Renal pelvis (tissue), 1 donor: ENCODE measurements at regions not wholly inside any gene's neighbourhood (a gene's known extent, or its start where the extent isn't known, plus 50 kb on each side); places are given as distances from the start of the nearest gene placed in this dataset.
A peak's percentile ranks its signal among the peaks of the same experiment; 100 is the strongest.

Source experiments
- DNase-seq: peaks from one replicate; pipeline ENCODE4 v3.0.0-alpha.2; 2013

DNA sequence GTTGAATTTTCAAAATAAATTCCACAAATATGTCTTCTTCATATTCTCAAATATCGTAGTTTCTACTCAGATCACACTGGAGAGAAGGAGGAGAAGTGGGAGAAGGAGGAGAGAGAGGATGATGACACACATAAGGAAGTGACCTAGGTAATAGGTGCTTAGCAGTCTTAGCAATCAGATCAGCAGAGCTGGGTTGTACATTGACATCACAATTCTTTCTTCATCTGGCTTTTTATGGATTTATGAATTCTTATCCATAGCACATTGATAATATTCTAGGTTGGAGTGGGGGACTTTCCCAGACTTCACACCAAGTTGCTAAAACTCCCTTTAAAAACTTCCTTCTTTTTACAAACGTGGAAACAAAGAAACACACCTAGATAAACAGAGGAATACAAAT, 86.9 kb downstream of the FGF9 start:
- no peak for DNase-seq

GRCh38 chr13:21758441-21758840, 87.6 kb downstream of the FGF9 start:
- no peak for DNase-seq

GRCh38 chr13:21759463-21759862, 88.6 kb downstream of the FGF9 start:
- DNase-seq: peak; percentile 33

DNA sequence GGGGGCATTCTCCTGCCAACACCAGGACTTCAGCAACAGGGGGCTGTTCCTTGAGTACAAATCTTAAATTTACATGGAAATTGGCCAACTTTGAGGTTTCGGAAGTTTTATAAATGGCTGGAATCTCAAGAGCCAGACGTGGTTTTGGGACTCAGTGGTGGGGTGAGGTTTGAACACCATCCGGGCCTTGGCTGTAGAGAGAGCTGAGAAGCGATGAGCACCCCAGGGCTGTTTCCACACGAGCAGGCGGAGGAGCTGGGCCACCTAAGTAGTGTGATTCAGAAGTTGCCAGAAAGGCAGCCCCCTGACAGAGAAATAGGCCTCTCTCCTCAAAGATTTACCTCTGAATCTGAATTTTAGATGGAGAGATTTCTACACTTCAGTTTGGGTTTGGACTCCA, 89.0 kb downstream of the FGF9 start:
- DNase-seq: no peak

DNA sequence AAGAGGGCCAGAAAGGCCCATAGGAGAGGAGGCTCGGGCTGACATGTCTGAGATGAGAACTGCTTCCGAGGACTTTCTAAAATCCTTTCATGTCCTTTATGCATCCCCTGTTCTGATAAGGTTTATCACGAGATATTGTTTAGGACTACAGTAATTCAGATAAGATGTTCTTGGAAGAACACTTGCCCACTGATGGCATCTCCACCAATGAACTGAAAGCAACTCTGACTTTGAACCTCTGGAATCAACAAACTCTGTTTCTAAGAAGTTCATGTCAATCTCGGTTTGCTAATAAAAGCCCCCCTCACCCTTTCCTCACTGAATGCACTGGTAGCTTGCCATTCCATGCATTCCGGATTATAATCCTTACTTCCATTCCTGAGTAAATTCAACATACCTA, 90.9 kb downstream of the FGF9 start:
- DNase-seq: no peak

DNA sequence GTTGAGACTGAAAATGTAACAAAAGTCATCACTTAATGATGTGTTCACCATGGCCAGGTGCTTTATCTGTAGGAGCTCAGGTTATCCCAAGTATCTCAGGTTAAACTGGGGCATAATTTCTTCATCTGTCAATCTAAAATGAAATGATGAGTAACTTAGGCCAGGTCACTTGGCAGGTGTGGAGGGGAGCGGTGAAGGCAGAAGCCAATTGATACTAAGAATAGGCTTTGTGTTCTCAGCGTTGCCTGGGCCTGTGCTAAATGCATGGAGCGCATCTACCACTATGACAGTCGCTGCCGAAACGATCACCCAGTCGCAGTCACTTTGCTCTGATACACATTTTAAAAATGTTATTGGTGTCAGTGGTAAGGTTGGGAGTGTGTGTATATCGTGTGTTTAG, 91.6 kb downstream of the FGF9 start:
- no peak for DNase-seq

DNA sequence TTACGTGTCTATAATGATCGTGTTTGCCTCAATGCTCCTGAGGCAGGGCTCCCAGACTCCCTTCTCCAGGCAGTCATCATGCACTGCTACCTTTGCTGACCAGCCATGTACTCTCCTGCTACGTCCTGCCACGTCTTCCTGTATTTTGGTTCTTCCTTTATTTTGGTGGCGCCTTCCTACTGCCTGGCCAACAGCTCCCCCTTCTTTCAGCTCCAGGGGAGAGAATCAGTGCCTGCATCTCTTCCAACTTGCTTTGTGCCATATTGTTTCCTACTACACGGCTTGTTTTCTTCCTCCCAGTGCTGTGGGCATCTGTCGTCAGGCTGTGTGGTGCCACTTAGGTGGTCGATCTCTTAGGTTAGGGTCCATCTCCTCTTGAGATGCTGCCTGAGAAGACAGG, 96.2 kb downstream of the FGF9 start:
- no peak for DNase-seq

GRCh38 chr13:21771075-21771474, 100.2 kb downstream of the FGF9 start:
- DNase-seq: no peak

DNA sequence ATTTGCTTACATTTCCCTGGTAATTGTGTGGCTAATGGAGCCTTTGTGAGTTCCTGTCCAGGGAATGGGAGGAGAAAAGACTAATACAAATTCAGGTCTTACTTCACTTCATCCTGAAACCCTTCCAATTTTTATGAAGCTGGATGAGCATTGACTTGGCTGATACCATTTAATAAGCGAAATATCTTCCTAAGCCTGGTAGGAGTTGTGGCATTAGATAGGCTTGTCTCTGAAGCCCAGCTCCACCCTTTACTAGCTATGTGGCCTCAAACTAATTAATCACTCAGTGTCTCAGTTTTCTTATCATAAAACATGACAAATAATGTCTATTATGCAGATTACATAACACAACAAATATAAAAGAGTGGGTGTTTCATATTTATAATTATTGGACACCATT, 106.3 kb downstream of the FGF9 start:
- no peak for DNase-seq

- DNase-seq: no peak
These were observed 106.9 kb downstream of the FGF9 start for GRCh38 chr13:21777813-21778212.

GRCh38 chr13:21782736-21783135, 111.9 kb downstream of the FGF9 start:
- DNase-seq: no peak

DNA sequence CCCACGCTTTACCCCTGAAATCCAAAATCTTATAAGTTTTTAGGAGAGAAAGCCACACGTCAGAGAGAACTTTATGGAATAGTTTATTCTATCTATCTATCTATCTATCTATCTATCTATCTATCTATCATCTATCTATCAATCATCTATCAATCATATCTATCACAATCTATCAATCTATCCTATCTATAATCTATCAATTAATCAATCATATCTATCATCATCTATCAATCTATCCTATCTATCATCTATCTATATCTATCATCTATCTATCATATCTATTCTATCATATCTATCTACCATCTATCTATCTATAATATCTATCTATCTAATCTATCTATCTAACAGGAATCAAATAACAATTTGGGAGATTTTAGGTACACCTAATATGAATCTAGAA, 115.1 kb downstream of the FGF9 start:
- no peak for DNase-seq

DNA sequence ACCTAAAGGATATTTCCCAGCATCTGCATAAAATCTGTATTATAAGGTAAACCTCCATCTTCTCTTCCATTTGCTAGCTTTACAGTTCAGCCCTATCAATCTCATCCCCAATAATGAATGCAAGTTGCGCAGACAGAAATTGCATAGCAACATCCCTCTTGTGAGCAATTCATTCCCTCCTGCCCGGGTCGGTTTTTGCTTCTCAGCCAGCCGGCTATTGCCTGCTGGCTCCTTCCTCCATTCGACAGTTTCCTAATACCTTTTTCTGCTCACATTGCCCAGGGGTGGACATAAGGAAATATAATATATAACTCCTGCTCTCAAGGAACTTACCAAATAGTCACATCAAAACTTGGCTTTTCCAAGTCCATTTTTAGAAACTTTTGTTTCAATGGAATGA, 125.2 kb downstream of the FGF9 start:
- DNase-seq: no peak

DNA sequence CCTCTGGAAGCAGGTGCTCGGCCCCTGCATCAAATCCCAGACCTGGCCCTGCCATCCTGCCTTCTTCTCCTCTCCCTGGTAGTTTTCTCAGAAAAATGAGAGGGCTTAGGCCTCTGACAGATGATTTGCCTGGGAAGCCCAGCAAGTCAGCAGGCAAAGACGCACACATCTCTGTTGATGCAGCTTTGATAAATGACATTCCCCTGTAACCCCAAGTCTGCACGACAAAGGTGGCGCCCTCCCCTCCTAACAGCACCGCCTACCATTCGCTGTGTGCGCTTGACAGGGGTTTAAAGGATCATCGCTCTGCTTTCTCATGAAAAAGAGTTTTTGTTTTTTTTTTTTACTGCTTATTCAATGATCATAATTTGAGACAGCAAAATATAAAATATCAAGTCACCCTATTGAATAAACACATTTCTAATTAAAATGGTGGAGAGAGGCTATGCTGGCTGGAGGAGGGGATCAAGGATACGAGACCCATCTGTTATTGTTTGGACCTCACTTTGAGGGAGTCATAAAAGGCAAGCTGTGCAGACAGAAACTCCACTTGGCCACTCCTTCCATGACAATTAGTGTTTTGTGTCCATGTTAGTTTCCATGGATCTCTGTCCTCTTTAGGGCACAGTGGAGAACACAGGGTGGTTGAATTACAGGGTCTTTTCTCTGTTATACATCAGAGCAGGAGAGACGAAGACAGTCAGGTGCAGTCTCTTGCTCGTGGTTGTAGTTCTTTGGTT, 126.1 kb downstream of the FGF9 start:
- DNase-seq: no peak

- no peak for DNase-seq
These were observed 126.9 kb downstream of the FGF9 start for GRCh38 chr13:21797736-21798135.

DNA sequence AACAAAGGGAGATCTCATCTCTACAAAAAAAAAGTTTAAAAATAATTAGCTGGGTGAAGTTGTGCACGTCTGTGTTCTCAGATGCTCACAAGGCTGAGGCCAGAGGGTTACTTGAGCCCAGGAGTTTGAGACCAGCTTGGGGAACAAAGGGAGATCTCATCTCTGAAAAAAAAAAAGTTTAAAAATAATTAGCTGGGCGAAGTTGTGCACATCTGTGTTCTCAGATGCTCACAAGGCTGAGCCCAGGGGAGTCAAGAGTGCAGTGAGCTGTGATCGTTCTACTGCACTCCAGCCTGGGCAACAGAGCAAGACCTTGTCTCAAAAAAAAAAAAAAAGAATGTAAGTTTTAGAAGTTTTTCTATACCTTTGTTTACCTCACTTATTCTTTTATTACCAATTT, 127.3 kb downstream of the FGF9 start:
- no peak for DNase-seq

DNA sequence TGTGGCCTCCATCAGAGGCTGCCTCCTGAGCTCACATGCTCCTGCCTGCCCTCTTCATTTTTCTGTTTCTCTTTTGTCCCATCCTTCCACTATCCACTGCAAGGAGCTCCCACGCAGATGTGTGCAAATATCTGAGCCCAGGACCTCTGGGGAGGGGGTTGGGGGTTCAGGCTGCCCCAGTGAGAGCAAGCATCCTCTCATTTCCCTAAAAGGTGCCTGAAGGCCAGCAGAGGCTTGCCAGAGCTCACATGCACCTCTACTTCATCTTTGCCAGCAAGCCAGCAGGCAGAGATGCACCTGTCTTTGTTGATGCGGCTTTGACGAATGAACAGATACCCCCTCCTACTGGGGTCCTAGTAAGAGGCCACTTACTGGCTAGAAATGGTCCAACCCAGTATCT, 128.8 kb downstream of the FGF9 start:
- no peak for DNase-seq

DNA sequence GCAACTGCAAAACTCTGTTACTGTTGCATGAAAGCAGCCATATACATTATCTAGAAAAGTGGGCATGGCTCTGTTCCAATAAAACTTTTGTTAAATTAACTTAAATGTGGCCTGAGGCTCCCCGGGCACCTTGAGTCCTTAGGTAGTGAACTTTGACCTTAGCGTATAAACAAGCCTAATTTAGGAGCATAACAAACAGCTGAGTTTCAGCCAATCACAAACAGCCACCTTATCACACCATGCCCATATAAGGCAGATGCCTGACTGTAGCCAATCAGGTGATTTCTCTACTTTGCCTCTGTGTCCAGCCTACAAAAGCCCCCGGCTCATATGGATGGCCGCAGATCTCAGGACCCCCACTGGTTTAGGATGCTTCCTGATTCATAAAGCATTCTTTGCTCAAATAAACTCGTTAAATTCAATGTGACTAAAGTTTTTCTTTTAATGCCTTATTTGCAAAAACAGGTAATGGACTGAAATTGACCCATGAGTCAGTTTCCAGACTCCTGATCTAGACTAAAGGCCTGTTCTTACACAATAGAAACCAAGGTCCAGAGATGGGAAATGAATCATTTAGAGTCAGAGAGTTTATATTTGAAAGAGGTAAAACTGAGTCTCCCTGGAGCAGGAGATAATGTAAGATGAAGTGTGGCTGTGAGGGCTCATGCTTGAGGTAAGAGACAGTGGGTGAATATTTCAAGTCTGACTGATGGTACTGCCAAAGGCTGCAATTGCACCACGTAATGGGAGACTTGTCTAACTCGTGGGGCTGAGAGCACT, 130.2 kb downstream of the FGF9 start:
- DNase-seq: no peak

DNA sequence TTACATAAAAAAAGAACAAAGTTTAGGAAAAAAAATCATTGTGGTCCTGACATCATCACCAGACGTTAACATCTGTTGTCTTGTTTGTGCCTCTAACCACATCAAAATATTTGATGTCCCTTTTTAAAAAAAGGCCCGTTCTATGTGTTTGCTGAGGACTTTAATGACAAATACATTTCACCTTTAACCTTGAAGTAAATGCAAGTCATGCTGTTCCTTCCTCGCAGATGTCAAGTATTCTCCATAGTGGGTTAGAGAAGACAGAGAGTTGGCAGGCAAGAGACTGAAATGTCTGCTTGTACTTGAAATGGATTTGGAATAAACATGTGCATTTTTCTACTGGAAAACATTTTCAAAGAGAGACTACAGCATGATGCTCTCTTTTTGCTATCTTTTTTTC, 134.9 kb downstream of the FGF9 start:
- no peak for DNase-seq

GRCh38 chr13:21812192-21812626, 141.3 kb downstream of the FGF9 start:
- DNase-seq: peak; percentile 71

DNA sequence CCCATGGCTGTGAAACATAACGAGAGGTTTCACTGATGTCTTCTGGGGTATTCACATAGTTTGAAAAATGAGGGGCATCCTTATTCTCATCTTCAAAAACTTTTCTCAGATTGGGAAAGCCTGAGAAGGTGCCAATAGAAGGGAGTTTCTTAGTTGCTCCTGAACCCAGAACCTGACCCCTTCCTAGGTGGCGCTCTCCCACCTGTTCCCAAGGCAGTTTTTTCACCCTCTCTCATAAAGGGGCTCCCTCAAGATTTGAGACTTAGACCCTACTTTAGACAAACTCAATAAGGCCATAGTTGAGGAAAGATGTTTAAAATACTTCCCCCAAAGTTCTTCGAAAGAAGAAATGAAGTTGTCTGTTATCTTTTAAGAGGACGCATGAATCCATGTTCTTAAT, 142.2 kb downstream of the FGF9 start:
- DNase-seq: no peak

DNA sequence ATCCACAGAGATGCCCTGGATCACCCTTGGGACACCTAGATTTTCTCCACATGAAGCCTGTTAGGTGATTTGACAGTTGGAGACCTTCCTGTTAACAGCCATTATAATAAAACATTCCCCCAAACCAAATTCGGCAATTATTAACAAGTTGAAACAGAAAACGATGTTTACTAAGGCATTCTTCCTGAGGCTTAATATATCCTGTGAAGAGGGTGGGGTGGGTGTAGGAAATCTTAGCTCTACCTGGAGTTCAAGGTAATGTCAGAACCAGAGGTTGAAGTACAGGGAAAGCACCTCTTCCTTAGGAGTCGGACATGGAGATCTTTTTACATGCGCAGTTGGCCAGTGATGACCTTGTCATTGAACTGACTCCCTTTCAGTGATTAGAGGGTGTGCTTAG, 143.0 kb downstream of the FGF9 start:
- DNase-seq: no peak

DNA sequence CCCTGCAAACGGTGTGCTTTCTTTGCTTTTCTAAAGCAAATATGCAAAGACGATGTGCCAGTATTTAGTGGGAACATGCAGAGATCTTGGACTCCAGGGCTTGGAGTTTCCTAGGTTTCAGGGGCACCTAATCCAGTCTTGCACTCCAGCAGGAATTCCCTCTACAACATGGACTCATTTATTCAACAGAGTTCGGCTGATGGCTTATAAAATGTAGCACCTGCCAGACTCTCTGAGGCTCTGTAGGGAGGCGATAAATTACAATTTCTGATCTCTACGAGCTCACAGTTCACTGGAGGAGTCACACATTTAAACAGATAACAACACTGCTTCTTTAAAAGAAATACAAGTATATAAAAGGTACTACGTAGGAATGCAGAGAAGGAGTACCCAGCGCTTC, 143.7 kb downstream of the FGF9 start:
- DNase-seq: no peak

DNA sequence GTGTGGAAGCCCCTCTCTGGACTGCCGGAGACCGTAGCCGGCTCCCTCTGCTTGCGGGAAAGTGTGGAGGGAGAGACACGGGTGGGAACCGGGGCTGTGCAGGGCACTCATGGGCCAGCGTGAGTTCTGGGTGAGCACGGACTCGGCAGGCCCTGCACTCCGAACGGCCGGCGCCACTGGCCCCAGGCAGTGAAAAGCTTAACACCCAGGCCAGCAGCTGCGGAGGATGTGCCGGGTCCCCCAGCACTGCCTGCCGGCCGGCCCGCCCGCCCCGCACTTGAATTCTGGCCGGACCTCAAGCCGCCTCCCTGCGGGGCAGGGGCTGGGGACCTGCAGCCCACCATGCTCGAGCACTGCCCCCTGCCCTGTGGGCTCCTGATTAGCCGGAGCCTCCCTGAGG, 147.0 kb downstream of the FGF9 start:
- DNase-seq: no peak
